GM18505 (cell line): ENCODE measurements at regions not wholly inside any gene's neighbourhood (a gene's known extent, or its start where the extent isn't known, plus 50 kb on each side); places are given as distances from the start of the nearest gene placed in this dataset.
"Not testable (repeated sequence)": the region's sequence is repeated elsewhere in the genome, so short reads cannot be mapped to it uniquely, and the experiment has no call there.

Experiments
- ATAC-seq: cut with Tn5 transposase; IDR thresholded peaks from one replicate; pipeline ENCODE4 v1.9.1; 2021; ENCODE audit not compliant: unreplicated experiment
- POLR2A ChIP-seq: IDR thresholded peaks from 4 replicates; pipeline ENCODE4 v1.6.1; 2011; ENCODE audit warnings: borderline replicate concordance; ENCODE audit not compliant: insufficient read depth, insufficient read length; ENCODE audit errors: extremely low read depth

- no peak for ATAC-seq
Measured at GRCh38 chr21:14058566-14058965, 152.2 kb downstream of the LIPI start.

GRCh38 chr21:14057841-14058481, 152.8 kb downstream of the LIPI start:
- ATAC-seq: not testable (repeated sequence)

More at GRCh38 chr21:14058566-14058965, 152.2 kb downstream of the LIPI start:
- TF ChIP-seq POLR2A: no peak

GRCh38 chr21:14057313-14057712, 153.4 kb downstream of the LIPI start:
- no peak for ATAC-seq
- no peak for TF ChIP-seq POLR2A

- no peak for ATAC-seq
- TF ChIP-seq POLR2A: no peak
Measured at GRCh38 chr21:14056771-14057191, 154.0 kb downstream of the LIPI start.

- ATAC-seq: not testable (repeated sequence)
Measured at GRCh38 chr21:14055746-14056515, 154.8 kb downstream of the LIPI start.

GRCh38 chr21:14054682-14055081, 156.1 kb downstream of the LIPI start:
- no peak for ATAC-seq
- TF ChIP-seq POLR2A: no peak

GRCh38 chr21:14050121-14050520, 160.6 kb downstream of the LIPI start:
- no peak for TF ChIP-seq POLR2A
- no peak for ATAC-seq

GRCh38 chr21:14046401-14046800, 164.4 kb downstream of the LIPI start:
- no peak for ATAC-seq
- TF ChIP-seq POLR2A: no peak

- ATAC-seq: no peak
- no peak for TF ChIP-seq POLR2A
Measured at GRCh38 chr21:14040386-14040785, 170.4 kb downstream of the LIPI start.

GRCh38 chr21:14028619-14029018, 182.1 kb downstream of the LIPI start:
- not testable (repeated sequence) for ATAC-seq

- peak; percentile 100 for ATAC-seq
- peak; percentile 52 for TF ChIP-seq POLR2A
Measured at GRCh38 chr21:14027235-14027869, 183.4 kb downstream of the LIPI start.

- ATAC-seq: not testable (repeated sequence)
Measured at GRCh38 chr21:14020108-14020507, 190.6 kb downstream of the LIPI start.

- ATAC-seq: not testable (repeated sequence)
Measured at GRCh38 chr21:14015841-14016240, 194.9 kb downstream of the LIPI start.

- not testable (repeated sequence) for ATAC-seq
Measured at GRCh38 chr21:14013623-14014498, 196.9 kb downstream of the LIPI start.
